Renal cortex interstitium (tissue), 11 donors: ENCODE measurements at regions not wholly inside any gene's neighbourhood (a gene's known extent, or its start where the extent isn't known, plus 50 kb on each side); places are given as distances from the start of the nearest gene placed in this dataset.

Experiments
- DNase-seq, 11 donors: peaks; one replicate each; pipeline ENCODE4 v3.0.0-alpha.2; 2013; ENCODE audit warnings: low read depth in 9 of 11, low spot score in 4 of 11; ENCODE audit errors: extremely low read depth in 1 of 11

DNA sequence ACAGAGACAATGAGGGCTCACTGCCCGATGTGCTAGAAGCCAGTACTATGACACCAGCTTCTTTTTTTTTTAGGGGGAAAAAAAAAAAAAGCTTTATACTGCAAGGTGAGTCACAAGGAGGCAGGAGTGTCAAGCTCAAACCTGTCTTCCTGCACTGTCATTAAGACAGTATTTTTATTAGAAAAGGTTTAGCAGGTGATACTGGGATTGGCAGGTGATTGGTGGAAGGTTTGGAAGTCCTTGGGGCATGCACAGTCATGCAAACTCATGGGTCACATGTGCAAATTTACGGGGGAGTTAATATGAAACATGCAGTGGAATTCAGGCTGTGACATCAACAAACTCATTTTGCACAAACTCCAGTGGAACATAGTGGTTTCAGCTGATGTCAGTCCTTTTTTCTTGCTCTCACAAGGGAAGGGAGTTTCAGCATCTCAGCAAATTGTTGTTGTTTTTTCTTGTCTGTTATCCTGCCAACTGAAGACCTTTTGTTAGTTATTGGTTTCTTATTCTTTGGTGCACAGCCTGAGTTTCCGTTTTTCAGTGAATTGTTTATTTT, 530.6 kb downstream of the ANKRD7 start:
- peak in 1 of 11 donors; percentile 28 for DNase-seq

DNA sequence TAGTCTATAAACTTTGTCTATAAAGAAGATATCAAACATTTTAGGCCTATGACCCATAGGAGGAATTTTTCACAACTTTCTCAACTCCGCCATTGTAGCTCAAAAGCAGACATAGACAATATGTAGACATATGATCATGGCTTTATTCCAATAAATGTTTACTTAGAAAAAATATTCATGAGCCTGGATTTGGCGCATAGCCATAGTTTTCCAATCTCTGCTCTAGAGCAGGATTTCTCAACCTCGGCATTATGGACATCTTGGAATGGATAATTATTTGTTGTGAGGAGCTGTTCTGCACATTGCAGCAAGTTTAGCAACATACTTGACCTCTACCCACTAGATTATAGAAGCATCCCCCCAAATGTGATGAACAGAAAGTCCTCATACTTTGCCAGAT, 532.6 kb downstream of the ANKRD7 start:
- no peak for DNase-seq

DNA sequence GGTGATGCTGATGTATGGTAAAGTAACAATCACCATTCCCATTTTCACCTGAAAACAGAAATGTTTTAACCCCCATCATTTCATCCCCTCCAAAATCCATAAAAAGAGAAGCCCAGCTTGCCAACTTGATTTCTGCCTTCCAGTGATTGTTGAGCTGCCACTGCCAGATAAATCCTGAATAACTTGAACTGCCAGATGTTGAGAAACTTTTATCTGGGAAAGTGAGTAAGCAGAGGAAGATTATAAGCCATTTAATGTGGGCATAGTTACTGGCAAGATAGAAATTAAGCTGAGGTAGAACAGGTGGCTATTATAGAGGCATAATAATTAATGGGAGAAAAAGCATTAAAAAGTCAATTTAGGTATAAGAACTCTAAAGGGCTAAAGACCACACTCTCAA, 534.1 kb downstream of the ANKRD7 start:
- DNase-seq: no peak

DNA sequence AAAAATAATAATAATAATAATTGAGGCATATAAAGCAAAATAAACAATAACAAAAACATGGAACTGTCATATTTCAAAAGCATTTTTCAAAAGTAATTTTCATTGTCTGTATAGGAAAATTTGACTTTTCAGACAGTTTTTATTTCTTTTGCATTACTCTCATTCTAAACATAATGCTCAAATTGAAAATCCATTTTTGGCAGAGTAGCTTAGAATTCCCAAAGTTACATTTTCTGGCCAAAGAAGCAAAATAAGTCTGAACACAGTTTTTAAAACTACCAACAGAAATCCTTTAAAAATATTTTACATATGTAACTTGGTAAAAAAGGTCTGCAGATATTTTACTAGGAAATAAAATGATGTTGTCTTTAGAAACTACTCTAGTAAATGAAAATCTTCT, 535.4 kb downstream of the ANKRD7 start:
- no peak for DNase-seq

DNA sequence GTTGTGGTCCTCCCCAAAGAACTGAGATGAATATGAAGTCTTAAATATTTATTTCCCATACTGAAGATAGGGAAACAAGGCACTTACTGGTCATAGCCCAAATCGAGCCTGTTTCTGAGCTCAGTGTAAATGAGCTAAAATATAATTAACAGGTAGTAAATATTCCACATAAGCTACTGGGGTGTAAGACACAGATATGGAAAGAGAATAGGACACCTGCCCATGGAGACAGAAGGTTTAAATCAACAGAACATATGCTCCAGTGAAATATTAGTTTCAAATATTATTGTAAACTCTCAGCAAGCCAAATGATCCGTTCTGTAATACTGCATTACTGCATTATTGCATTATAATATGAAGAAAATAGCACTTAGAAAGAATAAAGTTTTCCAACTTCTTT, 537.9 kb downstream of the ANKRD7 start:
- DNase-seq: no peak

DNA sequence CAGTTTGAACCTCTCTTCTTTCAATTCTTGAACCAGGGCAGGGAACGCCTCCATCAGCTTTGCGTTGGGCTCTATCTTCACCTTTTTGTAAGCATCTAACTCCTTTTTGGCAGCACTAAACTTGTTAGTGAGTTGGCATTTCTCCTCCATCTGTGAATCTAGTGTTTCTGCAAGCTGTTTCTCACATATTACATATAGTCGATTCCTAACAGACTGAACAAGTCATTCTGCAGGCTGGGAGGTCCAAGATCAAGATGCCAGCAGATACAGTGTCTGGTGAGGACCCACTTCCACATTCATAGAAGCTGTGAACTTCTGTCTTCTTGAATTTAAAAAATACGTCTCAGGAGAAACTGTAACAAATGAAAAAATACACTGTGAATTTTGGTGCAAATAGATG, 539.7 kb downstream of the ANKRD7 start:
- DNase-seq: no peak

DNA sequence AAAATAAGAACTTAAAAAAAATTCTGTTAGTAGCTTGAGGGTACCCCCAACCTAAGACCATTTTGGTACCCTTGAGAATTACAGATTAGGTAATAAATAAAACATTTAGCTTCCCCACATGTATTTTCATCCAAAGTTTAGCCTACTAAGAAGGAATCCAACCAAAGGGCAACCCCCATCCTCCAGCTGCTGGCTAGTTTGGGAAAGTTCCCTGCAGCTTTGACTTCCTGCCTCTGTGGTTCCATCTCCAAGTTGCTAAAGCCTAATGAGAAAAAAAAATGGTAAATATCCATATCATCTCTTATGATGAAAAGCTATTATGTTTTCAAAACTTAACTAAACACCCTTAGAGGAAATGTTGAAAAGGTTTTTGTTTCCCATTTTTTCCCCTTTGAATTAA, 547.2 kb downstream of the ANKRD7 start:
- no peak for DNase-seq

DNA sequence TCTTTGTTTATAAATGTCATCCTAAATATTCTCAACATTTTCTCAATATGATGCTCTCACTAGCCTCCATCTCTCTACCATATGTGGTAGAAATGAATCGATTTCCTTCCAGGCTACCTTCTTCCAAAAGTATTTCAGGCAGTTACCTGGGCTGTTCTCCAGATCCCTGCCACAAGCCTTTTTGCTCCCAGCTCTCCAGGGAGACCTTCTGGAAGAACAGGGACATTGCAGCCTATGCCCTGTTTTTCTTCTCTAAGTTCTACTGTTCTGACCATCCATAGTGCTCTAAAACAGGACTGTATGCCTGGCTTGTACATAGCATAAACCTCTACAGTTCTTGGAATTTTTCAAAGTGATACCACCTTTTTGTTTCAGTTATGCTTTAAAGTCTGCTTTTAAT, 552.8 kb downstream of the ANKRD7 start:
- DNase-seq: no peak

DNA sequence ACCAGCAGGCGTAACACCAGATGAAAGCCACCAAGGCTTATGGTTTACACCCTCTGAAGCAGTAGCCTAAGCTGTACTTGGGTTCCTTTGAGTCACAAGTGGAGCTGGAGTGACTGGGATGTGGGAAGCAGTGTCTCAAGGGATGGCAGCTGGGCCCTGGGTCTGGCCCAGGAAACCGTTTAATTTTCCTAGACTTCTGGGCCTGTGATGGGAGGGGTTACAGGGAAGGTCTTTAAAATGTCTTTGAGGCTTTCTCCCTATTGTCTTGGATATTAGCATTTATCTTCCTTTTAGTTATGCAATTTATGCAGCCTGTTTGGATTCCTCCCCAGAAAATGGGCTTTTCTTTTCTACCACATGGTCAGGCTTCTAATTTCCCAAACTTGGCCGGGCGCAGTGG, 568.2 kb downstream of the ANKRD7 start:
- no peak for DNase-seq

DNA sequence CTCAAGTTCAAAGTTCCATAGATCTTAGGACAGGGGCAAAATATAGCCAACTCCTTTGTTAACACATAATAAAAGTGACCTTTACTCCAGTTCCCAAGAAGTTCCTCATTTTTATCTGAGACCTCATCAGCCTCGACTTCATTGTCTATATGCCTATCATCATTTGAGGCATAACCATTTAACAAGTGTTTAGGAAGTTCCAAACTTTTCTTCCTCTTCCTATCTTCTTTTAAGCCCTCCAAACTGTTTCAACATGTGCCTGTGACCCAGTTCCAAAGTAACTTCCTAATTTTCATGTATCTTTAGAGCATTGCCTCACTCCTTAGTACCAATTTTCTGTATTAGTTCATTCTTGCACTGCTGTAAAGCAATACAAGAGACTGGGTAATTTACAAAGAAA, 569.1 kb downstream of the ANKRD7 start:
- no peak for DNase-seq

DNA sequence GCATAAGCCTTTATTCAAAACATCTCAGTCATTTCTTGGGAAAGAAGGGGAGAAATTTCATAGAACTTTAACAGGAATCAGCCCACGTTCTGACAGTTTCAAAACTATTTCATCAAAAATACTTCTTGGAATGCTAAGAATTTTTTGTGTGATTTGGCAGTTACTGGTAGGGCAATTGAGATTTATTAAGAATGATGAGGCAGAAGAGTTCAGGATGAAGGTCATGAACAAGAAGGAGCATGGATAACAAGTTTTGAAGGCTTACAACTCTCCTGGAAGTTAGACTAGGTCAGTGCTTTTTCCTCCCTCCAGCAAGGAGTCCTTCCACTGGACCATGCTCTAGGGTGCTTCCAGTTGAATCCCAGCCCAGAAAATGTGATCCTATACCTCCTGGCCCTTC, 569.9 kb downstream of the ANKRD7 start:
- no peak for DNase-seq

DNA sequence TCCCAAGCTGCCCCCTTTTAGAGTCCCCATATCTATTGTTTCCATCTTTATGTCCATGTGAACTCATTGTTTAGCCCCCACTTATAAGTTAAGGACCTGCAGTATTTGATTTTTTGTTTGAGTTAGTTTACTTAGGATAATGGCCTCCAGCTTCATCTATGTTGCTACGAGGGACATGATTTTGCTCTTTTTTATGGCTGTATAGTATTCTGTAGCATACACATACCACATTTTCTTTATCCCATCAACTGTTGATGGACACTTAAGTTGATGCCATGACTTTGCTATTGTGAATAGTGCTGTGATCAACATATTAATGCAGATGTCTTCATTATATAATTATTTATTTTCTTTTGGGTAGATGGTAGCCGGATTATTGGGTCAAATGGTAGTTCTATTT, 576.9 kb downstream of the ANKRD7 start:
- no peak for DNase-seq

DNA sequence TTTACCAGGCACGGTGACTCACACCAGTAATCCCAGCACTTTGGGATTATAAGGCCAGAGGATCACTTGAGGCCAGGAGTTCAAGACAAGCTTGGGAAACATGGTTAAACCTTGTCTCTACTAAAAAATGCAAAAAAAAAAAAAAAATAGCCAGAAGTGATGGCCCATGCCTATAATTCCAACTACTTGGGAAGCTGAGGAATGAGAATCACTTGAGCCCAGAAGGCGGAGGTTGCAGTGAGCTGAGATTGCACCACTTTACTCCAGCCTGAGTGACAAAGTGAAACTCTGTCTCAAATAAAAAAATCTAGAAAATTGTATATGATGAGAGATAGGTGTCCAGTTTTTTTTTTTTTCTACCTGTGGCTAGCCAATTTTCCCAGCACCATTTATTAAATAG, 578.2 kb downstream of the ANKRD7 start:
- DNase-seq: no peak

DNA sequence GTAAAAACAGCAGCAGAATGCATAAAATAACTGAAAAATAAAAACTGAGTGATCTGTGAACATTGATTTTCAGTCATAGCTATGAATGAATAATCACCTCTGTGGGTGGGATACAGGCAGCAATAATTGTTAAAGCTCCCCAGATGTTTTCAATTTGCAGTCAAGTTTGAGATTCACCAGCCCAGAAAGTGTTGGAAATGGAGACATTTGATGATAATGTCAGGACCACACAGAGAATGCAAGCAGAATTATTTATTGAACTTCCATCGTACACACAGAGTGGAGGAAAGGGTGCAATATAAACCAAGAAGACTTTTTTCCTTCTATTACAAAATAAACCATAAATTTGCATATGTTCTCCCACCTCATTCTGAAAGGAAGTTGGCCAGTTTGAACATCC, 601.7 kb downstream of the ANKRD7 start:
- no peak for DNase-seq

DNA sequence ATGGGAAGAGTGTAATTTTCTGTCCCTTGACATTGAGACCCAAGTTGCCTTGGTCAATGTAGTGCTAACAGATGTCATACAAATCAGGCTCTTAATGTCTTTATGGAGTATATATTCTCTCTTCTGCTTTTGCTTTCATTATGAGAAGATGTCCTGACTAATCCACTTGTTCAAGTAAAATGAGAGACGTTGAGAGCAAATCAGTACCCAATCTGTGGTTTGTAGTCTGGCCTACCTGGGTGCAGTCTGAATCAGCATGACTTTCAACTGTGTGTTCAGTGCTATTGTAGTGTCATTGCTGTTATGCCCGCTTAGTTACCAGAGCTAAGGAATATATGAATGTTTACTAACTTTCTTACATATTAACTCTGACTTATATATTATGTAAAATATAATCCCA, 612.4 kb downstream of the ANKRD7 start:
- DNase-seq: no peak

DNA sequence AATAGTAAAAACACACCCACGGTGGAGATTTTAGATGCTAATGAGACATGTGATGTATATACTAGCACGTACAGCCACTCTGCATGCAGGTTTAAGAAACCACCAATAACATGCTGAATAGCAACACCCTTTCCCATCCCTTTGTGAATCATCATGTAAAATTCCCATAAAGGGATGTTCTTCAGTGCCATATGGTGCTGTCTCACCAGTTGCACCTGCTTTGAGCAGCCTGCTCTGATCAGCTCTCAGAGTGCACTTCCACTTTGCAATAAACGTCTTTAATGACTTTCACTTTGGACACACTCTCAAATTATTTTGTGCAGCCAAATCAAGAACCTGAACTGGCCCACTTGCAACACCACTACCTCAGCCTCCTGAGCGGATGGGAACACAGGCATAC, 615.0 kb downstream of the ANKRD7 start:
- no peak for DNase-seq

DNA sequence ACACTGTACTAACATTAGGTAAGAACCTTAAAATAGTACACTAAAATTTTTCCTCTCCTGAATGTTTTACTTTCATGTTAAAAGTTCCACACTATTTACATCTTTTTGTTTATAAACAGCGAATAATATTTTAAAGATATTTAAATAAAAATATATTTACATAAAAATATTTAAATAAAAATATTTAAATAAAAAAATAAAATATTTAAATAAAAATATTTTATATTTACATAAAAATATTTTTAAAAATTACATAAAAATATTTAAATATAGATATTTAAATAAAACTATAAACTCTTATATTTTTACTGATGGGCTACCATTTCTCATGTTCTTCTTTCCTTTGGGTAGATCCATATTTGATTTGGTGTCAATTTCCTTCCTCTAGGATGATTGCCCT, 619.0 kb downstream of the ANKRD7 start:
- DNase-seq: no peak

DNA sequence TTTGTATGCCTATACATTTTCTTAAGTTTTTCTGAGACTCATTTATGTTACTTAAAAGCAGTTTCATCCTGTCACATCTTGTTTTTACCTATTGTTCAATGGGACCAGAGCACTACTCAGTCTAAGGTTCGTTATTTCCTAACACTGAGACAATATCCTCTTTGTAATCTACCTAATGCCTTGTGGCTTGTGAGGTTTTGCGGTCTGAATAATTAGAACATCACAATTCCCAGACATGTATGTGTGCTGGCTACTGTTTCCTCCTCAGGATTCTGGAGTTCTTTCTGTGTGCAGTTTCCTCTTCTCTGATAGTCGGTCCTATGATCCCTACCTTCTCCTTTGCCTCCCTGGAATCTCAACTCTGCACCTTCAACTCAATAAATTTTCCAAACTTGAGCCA, 620.2 kb downstream of the ANKRD7 start:
- no peak for DNase-seq

DNA sequence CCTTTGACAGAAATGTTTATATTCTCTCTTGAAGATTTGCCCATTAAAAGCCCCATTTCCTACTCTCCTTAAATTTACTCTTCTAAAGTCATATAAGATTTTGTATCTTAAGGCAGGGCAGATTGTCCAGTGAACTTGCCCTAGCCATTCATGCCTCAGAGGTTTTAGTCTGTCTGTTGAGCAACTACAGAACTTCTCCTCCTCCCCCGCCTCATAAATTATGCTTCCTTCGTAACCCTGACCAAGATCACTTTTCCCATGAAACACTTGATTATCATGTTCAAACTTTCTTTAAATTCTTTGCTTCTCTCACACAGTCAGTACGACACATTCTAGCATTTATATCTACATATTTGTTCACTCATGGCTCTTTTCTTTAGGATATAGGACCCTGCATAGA, 621.3 kb downstream of the ANKRD7 start:
- DNase-seq: peak in 2 of 11 donors; percentile 8 to 39

DNA sequence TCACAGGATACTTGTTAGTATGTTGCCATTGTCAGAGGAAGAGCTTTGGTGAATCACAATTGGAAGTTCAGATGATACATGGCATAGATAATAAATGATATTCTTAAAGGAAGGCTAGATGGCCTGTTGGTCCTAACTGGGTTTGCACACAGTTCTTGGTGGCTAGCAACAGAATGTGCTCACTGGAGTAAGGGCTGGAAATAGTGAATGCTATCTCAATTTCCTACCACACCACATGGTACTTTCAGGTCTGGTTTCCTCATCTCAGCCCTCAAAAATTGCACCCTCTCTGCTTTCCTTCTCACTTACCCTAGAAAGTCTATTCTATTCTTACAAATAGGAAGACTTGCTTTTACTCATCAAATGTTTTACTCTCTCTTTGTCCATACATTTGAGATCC, 622.5 kb downstream of the ANKRD7 start:
- no peak for DNase-seq

DNA sequence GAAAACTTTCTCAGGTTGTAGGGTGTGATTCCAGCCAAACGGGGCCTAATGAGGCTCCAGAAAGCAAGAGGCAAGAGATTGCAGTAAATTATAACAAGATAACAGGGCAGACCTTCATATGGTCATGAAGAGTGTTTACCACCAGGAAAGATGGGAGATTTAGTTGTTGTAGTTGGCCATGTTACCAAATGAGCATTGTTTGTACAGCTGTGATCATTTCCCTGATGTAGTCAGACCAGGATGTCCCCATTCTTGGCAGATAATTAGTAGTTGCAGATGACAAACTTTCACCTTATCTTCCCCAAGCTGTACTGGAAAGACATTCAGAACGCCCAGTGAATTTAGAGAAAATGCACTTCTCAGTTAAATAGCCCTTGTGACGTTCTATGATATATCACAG, 630.8 kb downstream of the ANKRD7 start:
- peak in 2 of 11 donors; percentile 7 to 9 for DNase-seq

DNA sequence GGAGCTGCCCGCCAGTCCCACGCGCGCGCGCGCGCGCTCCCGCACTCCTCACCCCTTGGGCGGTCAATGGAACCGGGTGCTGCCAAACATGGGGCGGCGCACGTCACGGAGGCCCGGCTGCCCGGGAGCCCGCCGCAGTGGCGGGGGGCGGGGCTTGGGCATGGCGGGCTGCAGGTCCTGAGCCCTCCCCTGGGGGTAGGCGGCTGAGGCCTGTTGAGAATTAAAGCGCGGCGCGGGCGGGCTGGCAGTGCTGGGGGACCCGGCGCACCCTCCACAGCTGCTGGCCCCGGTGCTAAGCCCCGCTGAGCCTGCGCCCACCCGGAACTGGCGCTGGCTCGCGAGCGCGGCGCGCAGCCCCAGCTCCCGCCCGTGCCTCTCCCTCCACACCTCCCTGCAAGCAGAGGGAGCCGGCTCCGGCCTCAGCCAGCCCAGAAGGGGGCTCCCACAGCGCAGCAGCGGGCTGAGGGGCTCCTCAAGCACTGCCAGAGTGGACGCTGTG, 634.2 kb downstream of the ANKRD7 start:
- no peak for DNase-seq
